Pons (tissue), 1 donor: ENCODE measurements at regions not wholly inside any gene's neighbourhood (a gene's known extent, or its start where the extent isn't known, plus 50 kb on each side); places are given as distances from the start of the nearest gene placed in this dataset.
"Not testable (repeated sequence)": the region's sequence is repeated elsewhere in the genome, so short reads cannot be mapped to it uniquely, and the experiment has no call there.

Source experiments
- DNase-seq: peaks from one replicate; pipeline ENCODE4 v3.0.0-alpha.2; 2016; ENCODE audit warnings: low spot score

DNA sequence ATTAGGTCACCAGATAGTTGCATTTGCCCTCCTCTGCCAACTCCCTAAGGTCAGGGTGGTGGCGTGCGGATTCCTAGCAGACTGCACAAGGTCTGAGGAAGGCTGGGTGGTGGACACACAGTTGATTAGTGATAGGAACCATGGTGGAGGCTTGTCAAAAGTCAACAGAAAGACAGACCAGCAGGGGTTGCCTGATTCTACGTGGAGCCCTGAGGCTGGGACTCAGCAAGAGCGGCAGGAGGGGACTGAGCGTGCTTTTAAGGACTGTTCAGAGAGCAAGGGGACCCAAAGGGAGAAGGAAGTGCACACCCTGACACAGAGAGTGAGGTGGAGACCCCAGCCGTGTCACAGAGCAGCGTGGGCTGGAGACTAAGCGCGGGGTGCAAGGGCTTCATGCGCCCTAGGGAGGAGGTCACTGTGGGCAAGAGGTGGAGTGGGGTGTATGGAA is 513.2 kb downstream of the RNF144A start:
- no peak for DNase-seq

DNA sequence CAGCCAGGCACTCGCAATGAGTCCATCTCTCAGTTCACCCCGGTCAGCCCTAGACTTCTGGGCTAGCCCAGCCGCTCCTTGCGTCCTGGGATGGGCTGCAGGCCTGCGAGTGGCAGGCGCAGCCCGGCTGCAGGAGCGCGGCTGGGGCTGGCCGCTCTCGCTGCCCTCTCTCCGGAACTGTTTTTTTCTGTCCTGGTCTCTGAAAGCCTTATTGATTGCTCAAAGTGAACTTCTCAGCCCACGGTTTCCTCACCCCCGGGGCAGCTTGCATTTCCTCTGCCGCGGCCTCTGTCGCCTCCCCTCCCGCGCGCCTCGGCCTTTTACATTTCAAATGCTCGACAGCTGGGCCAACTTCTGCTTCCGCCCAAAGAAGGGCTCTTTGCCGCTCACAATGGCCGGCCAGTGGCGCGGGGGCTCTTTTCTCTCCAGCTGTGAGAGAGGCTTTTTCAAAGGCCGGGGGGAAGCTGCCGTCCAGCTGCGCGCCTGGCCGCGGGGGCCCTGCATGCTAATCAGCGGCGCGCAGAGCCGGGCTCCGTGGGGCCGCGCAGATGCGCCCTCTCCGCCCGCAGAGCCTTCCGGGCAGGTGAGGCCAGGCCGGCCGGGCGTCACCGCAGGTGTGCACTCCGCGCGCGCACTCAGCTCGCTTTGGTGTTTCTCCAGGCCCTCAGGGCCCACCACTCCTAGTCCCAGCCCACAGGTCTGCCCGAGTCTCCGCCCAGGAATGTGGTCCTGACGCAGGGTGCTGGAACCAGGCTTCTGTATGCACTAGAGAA is 513.8 kb downstream of the RNF144A start:
- DNase-seq = peak; percentile 20

DNA sequence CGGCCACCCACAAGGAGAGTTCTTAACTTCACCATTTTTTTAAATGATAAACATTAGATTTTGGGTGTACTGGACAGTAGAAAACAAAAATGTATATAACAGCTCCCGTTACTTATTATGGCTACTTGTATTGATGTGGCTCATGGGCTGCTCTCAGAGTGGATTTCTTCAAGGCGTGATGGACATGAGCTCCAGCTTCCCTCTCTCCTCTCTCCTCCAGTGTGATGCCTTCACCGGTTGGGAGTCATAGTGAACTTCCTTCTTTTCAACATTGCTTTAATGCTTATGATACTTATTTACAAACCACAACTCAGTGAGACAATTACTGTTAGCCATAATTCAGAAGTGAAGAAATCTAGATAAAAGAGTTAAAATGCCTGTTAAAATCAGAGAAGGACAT is 515.2 kb downstream of the RNF144A start:
- DNase-seq = no peak

DNA sequence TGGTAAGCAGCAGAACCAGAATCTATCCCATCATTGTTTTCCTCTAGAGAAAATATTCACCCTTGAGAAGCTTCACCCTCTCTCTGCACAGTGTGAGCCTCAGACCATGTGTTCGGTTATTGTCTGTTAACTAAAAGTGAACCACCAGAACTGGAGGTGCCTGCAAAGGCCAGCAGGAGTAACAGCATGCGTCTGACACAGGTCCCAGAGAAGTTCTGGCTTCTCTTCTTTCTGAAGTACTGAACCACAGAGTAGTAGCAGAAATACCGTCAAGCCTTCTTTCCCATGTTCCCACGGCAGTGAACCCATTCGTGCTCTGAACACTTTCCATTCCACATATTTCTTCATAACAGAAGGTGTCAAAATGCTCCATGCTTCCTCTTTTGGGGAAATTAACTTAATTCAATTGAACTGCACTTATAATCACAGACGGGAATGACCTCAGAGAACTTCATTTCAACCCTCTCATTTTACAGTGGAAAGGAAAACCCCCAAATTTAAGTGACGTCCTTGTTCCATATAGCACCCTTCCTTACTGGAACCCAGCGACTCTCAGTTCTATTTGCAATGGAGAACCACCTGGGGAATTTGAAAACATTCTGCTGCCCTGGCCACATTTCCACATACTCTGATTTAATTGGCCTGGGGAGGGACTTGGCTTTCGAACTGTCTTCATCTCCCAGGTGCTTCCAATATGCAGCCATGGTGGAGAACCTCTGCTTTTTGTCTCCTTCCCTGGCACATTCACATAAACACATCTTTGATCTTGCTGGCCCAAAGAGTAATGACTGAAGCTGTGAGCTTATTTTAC is 519.1 kb downstream of the RNF144A start:
- no peak for DNase-seq

GRCh38 chr2:7437141-7437540 is 519.9 kb downstream of the RNF144A start:
- DNase-seq = no peak

- no peak for DNase-seq
Observed at GRCh38 chr2:7437716-7438632, 520.8 kb downstream of the RNF144A start.

DNA sequence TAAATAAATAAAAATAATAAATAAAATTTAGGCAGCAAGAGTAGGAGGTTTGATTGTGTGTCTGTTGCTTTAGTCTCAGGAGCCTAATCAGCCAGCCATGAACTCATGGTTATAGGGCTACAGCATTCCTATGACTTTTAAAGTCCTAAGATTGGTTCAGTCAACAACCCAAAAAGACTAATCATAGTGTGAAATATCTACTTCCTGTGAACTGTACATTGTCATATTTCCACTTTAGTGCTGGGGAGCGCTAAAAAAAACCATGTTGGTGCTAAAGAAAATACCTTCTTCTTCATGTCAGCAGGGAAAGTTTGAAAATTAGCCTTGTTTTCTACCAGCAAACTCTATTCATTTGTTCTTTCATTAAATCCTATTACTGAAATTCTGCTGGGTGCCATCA is 521.6 kb downstream of the RNF144A start:
- DNase-seq = no peak

GRCh38 chr2:7440977-7441376 is 523.8 kb downstream of the RNF144A start:
- no peak for DNase-seq

DNA sequence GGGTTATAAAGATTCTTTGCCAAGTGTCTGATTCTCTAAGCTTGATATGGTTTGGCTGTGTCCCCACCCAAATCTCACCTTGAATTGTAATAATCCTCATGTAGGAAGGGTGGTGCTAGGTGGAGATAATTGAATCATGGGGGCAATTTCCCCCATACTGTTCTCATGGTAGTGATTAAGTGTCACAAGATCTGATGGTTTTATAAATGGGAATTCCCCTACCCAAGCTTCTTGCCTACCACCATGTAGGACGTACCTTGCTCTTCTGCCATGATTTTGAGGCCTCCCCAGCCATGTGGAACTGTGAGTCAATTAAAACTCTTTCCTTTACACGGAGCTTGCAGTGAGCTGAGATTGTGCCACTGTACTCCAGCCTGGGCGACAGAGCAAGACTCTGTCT is 524.6 kb downstream of the RNF144A start:
- DNase-seq = not testable (repeated sequence)

- DNase-seq = no peak
Observed at GRCh38 chr2:7444626-7445025, 527.4 kb downstream of the RNF144A start.

DNA sequence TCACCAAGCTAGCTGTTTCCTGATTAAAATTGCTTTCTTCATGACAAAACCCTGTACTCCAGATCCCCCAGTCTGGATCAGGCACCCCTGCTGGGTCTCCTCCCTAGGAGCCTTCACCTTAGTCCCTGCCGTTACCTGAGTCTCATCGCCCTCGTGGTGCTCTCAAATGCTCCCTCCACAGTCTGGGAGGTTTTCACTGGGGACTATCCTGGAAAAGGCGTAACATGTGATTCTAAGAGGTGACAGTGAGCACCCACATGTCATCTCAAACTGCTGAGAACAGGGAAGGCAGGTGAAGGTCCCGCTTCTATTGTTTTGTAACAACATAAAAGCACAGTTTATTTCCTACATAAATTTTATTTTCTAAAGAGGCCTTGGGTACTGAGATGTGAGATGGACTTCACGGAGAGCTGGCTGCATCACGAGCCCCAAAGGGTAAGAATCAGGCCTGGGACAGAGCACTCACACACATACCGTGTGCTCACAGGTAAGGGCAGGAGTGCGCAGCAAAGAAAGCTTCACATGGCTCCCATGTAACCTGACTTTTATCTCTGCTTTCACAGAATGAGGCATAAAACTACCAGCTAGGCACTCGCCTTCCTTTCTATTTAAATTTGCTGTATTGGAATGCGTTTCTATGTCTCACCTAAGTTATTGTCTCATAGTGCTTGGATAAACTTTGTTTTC is 531.5 kb downstream of the RNF144A start:
- DNase-seq = no peak

- DNase-seq = no peak
Observed at GRCh38 chr2:7449298-7449697, 532.1 kb downstream of the RNF144A start.

DNA sequence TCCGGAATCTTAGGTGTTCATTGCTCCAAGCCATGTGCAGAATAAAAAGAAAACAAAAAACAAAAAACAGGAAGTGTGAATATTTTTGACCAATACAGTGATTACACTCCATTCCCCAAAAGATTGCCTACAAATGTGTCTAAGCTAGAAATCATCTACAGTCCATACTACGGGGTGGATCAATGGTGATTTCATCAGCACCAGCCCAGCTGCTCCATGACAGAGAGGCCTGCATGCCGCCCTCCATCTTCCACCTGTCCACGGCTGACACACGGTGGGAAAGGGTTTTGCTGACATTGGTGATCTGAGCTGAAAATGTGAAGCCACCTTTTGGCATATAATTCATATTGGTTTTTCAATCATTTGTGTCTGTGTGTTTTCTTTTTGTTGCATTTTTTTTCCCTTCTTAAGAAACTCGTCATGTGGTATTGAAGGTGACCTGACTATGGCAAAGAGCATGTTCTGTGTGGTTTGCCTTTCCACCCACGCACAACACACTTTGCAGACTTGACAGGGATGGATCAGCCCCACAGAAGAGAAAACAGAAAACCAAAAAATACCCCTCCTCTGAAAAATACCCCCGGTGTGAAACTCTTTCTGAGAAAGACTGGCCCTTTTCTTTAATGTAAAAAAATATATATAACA is 533.1 kb downstream of the RNF144A start:
- DNase-seq = no peak

GRCh38 chr2:7450833-7451190 is 533.6 kb downstream of the RNF144A start:
- DNase-seq = no peak

DNA sequence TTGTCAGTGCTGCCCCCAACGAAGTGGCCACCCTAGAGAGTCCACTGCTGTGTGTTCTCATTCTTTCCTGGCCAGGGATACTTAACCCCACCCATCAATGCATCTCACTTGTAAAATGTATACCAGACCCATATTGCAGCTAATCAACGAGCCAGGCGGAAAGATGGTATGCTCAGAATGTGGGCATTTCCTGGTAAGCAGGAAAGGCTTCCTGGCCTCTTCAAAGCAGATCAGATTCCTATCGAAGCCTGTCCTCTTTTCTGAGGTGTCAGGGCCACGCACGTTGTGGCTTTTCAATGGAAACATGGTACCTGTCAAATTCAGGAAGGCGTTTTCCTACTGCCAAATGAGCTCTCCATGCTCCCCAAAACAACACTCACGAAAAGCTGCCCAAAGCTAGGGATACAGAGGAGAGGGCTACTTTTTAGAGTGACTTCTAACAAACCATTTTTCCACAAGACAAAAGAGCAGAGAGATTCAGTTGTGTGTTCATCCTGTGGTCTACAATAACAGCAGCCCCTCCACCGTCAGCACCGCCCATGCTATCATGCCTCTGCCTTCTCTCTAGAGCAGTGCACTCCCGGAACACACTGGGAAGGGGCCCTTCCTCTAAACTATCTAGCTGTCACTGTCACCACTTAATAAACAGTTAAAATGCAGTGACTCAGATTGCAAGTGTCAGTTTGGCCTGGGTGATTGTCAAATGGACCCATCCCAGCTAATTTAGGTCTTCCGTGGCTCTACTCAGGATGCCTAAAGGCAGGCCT is 535.1 kb downstream of the RNF144A start:
- no peak for DNase-seq

DNA sequence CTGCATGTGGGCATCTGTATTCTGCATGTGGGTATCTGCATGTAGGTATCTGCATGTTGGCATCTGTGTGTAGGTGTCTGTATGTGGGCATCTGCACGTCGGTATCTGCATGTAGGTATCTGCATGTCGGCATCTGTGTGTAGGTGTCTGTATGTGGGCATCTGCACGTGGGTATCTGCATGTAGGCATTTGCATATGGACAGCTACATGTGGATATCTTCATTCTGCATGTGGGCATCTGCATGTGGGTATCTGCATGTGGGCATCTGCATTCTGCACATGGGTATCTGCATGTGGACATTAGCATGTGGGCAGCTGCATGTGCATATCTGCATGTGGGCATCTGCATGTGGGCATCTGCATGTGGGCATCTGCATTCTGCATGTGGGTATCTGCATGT is 537.4 kb downstream of the RNF144A start:
- no peak for DNase-seq

DNA sequence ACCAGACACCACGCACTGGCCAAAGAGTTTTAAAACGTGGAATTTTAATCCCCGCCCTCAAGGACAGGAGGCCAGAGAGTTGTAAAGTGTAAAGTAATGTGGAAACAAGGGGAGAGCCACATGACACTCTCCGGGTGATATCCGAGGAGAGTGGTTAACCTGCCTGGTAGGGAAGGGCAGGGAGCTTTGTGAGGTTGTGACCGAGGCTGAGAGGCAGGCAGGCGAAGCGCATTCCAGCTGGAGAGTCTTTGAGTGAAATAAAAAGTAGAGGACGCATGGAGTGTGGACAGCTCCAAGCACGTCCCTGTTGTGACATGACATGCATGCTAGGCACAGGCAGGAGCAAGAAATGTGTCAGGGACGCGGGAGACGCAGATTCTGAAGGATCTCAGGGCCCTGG is 539.5 kb downstream of the RNF144A start:
- DNase-seq = no peak

DNA sequence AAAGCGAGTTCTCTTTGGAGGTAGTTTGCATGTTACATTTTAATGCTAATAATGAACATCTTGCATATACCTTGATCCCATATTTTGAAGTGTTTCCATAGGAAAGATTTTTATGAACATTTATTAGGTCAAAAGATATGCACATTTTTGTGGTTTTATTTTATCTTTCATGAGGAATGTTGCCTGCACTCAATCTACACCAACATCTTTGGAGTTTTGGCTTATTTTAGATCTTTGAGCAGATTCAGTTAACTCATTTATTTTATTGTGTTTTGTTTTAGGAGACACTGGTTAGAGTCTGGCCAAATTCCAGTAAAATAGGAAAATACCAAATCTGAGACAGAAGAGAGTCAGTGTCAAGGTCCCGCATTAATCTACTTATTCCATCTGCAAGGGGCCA is 540.9 kb downstream of the RNF144A start:
- DNase-seq = no peak

- DNase-seq = no peak
Observed at GRCh38 chr2:7467782-7468447, 550.7 kb downstream of the RNF144A start.

- no peak for DNase-seq
Observed at GRCh38 chr2:7468448-7468828, 551.2 kb downstream of the RNF144A start.
